CD4-positive, alpha-beta T cell treated with Interferon gamma for 1 hour (primary cell): ENCODE measurements at regions not wholly inside any gene's neighbourhood (a gene's known extent, or its start where the extent isn't known, plus 50 kb on each side); places are given as distances from the start of the nearest gene placed in this dataset.

ENCODE experiments used
- DNase-seq: peaks from one replicate; pipeline ENCODE4 v3.0.0-alpha.2; 2020

GRCh38 chr19:28522545-28522922 lies 690.4 kb downstream of the UQCRFS1 start:
- no peak for DNase-seq

- DNase-seq: no peak
Measured at GRCh38 chr19:28521614-28522544, 691.1 kb downstream of the UQCRFS1 start.

- DNase-seq: no peak
Measured at GRCh38 chr19:28520998-28521568, 691.9 kb downstream of the UQCRFS1 start.

- no peak for DNase-seq
Measured at GRCh38 chr19:28519952-28520861, 692.7 kb downstream of the UQCRFS1 start.

- no peak for DNase-seq
Measured at GRCh38 chr19:28519218-28519779, 693.7 kb downstream of the UQCRFS1 start.

GRCh38 chr19:28516415-28516872 lies 696.5 kb downstream of the UQCRFS1 start:
- no peak for DNase-seq

- DNase-seq: no peak
Measured at GRCh38 chr19:28514166-28514565, 698.8 kb downstream of the UQCRFS1 start.

- no peak for DNase-seq
Measured at GRCh38 chr19:28511655-28512054, 701.3 kb downstream of the UQCRFS1 start.

GRCh38 chr19:28509079-28509895 lies 703.7 kb downstream of the UQCRFS1 start:
- no peak for DNase-seq

GRCh38 chr19:28508666-28509065 lies 704.3 kb downstream of the UQCRFS1 start:
- no peak for DNase-seq

- DNase-seq: no peak
Measured at GRCh38 chr19:28505933-28506332, 707.0 kb downstream of the UQCRFS1 start.

- no peak for DNase-seq
Measured at GRCh38 chr19:28505134-28505533, 707.8 kb downstream of the UQCRFS1 start.

GRCh38 chr19:28504727-28505126 lies 708.2 kb downstream of the UQCRFS1 start:
- DNase-seq: no peak

GRCh38 chr19:28504139-28504538 lies 708.8 kb downstream of the UQCRFS1 start:
- DNase-seq: no peak

- no peak for DNase-seq
Measured at GRCh38 chr19:28502879-28503734, 709.8 kb downstream of the UQCRFS1 start.

- no peak for DNase-seq
Measured at GRCh38 chr19:28501976-28502375, 711.0 kb downstream of the UQCRFS1 start.

- no peak for DNase-seq
Measured at GRCh38 chr19:28500982-28501630, 711.8 kb downstream of the UQCRFS1 start.

GRCh38 chr19:28500296-28500695 lies 712.7 kb downstream of the UQCRFS1 start:
- DNase-seq: no peak

GRCh38 chr19:28498404-28498976 lies 714.5 kb downstream of the UQCRFS1 start:
- no peak for DNase-seq

GRCh38 chr19:28497887-28498286 lies 715.1 kb downstream of the UQCRFS1 start:
- DNase-seq: no peak
